NCI-H446 (cell line): ENCODE measurements at regions not wholly inside any gene's neighbourhood (a gene's known extent, or its start where the extent isn't known, plus 50 kb on each side); places are given as distances from the start of the nearest gene placed in this dataset.
A peak's percentile ranks its signal among the peaks of the same experiment; 100 is the strongest.

ENCODE experiments used
- DNase-seq, 2 experiments: peaks; one replicate each; lab custom pipeline; 2025; lab: John Stamatoyannopoulos, UW

DNA sequence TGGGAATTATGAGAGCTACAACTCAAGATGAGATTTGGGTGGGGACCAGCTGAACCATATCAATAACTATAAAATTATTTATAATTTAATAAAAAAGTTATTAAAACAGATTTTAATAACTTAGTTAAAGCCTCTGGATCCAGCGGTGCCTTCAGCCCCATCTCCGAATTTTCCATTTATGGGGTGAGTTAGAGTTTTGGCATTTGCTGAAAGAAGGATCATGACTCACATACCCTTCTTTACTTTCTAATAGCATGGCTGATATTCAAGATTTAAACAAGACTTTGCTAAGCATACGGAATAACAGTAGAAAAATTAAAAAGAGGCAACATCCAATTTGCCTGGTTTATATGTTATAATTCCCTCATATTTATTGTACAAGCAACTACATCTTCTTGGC is 94.5 kb downstream of the RDH14 start:
- no peak for DNase-seq

DNA sequence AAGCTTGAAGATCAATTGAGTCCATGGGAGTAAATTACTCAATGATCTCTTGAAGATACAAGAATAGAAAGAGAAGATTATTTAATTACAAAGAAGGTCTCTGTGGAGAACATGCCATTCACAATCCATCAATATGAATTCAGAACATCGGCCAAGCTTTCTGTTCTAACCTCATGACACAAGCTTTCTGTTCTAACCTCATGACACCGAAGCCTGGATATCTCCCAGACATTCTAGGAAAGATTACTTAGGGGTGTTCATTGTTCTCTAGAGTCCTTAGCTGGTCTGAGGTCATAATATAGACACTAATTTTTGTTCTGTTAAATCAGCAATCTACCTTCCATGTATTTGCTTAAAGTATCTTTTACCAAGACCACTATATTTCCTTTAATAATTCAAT is 95.5 kb downstream of the RDH14 start:
- no peak for DNase-seq

DNA sequence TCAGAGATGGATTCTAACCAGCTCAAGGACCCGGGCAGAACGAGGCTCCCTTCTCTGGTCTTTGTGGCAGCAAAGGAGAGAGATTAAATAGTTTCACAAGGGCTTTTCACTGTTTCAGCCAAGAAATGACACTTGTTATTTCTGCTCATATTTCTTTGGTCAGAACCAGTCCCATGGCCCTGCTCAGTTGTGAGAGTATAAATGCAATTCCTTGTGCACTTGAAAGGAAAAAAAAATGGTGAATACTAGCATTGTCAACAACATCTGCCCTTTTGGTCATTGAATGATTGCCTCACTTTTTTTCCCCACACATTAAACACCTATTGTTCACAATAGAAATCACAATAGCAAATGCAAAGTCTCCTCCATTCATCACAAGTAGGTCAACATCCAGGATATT is 104.4 kb downstream of the RDH14 start:
- DNase-seq, result no peak

DNA sequence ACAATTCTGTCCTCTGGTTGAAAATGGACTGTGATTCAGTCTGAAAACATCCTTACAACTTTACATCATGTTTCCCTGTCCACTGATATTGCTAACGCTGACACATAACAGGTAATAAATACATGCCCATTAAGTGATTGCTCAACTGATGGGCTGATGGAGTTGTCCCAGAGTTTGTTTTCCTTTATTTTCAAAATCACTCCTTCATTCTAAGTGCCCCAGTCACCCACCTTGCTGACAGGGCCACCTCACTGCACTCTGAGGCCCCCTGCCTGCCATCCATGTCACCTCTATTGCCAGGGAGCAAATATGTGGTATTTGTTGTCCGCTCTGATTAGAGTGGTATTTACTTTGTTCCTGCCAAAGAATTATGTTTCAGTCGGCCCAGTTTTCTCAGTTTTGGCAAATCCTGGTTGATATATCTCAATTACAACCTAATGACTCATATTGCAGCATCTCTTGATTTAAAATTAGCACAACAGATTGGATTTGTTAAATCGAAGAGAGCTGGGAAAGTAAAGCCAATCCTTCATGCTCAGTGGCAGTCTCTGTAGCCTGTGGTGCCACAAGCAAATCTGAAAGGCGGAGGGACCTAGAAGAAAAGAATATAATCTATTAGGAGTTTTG is 105.1 kb downstream of the RDH14 start:
- peak in 1 of 2 experiments; percentile 31 for DNase-seq

DNA sequence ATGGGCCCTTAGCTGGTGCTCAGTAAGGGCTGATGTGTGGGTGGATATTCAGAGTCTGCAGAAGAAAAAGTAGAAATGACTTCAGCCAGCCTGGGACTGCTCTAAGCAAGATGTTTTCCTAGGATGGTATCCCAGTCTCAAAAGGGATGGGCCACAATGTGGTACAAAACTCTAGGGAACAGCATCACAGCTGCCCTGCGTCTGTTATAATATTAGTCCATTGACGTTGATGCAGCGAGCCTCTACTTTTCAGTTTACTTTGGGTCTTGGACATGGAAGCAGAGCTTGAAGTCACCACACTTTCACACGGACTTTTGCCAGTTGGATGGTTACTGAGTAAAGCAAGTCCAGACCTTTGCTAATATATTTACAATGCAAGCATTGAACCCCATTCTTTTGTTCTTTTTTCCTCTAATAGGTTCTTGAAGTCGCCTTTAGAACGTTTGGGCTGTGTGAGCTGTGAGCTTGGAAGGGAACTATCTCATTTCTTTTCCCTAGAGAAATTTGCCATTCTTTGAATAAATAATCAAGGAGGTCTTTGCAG is 105.7 kb downstream of the RDH14 start:
- no peak for DNase-seq

DNA sequence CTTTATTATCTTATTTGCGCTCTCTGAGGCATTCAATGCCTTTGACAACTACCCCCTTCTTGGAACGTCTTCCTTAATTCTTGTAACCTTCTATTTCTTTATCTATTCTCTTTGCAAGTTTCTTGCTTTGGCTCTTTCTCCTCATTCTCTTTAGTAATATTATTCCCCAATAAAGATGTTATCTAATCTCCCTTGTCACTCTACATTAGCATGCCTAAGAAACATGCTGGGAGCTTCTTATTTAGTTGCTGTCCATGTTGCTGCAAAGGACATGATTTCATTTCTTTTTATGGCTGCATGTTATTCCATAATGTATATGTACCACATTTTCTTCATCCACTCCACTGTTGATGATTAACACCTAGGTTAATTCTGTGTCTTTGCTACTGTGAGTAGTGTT is 113.7 kb downstream of the RDH14 start:
- no peak for DNase-seq

DNA sequence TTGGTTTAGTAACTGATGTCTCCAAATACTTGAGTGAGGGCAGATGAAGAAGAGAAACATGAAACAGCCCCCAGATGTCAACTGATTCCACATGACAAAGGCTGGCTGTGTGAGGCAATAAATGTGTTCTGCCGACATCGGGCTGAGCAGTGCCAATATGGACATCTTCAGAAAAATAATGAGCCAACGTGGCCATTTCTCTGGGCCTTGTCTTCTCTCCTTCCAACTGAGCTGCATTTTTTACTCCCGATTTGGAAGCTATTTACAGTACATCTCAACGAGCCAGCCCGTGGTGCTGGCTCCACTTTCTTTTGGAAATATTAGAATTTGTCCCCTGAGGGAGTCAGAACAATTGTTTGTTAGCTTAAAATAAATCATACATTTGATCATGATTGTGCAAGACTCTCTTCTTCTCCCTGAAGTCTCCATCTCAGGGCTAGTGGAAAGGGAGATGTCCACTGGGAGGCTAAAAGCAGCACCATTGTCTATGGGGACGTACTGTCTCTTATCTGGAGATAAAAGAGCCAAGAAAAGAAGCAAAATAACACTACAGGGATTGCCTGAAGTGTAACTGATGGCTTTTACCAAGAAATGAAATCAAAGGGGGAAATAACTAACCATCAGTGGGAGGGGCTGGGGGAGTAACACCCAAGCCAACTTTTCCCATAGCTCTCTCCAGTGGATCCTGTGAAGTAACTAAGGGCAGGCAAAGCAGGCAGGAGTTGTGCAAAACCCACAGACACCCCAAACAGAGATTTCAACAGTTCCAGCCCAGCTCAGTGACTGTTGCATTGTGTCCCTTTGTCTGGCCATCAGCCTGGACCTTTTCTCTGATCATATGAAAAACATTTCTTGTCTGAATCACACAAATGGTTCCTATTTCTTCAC is 114.8 kb downstream of the RDH14 start:
- DNase-seq, result peak; percentile 18 to 38

DNA sequence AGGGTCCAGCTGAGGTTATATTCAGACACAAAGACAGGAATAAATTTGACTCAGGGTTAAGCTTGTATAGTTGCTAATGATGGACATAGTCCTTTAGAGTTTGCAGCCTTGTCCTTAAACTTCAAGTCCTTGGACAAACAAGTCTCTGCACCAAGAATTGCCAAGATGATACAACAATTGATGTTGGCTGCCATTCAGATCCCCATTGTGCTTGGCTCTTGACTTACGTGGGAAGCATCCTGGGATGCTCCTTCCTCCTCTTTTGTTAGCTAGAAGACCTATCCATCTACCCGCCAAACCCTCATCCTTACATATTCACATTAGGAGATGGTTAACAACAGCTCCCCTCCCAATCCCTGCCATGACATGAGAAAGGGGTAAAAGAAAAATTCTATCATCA is 115.6 kb downstream of the RDH14 start:
- no peak for DNase-seq

DNA sequence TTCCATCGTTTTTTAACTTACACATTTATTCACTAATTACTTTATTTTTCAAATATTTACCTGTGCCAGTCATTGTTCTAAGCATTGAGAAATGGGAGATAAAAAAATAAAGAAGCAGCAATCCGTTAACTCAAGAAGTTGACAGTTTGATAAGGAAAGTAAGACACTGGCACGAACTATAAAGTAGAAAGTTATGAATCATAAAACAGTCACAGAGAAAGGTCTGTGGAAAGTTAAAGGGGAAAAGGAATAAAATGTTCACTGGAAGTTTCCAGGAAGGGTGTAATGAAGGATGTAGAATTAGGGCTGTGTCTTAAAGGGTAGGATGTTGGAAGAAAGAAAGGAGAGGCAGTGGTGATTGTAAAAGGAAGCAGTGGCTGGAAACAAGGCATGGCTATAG is 118.9 kb downstream of the RDH14 start:
- no peak for DNase-seq

DNA sequence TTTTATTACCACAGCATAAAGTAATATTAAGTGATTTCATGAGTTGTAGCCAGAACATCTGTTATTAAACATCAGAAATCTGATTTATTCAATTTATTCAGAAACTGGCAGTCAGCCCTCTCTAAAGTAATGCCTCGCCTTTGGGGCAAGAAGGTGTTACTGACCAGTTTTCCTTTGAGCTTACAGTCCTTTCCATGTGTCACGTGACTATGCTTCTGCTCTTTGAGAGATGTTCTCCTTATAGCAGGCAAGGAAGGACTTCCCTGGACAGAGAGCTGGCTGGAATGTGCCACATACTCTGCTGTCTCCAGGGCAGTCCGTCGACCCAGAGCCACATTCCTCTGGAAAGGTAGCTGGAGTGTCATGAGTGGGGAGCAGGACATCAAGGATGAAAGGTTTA is 119.7 kb downstream of the RDH14 start:
- DNase-seq, result no peak

DNA sequence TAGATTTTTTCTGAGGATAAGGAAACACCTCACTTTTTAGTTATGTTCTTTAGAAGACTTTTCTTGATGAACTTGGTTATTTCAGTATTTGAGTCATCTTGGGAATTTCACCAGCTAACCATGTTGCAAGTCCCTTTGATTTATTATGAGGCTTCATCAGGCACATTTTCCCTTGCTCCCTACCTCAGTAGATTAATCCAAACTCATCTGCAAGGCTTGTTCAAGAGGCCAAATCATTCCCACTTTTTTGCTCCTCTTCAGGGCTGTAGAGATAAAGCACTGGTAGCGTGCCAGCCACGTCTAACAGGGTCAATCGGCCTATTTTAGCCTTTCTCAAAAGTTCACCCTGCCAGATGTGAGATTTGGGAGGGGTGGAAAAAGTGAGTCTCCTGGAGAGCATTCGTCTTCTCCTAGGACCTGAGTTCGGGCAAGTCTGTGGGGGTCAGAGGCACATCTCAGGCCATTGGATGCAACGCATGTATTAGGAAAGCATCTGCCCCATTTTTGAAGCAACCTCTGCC is 120.3 kb downstream of the RDH14 start:
- DNase-seq, result no peak

DNA sequence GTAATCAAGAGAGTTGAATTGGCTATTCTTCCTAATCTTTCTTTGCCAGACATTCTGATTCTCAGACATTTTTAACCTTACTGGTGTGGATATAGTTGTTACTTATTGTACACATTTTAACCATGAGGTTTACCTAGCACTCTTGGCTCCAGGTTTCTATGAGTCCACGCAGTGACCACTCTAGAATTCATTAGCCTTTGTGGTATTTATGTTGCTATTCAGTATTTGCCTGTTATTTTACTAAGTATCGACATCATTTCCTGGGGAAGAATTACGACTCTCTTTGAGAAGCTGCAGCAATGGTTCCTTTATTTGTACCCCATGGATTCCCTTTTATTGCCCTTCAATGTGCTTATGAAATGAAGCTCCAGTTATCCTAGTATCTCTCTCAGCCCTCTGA is 120.7 kb downstream of the RDH14 start:
- no peak for DNase-seq

GRCh38 chr2:18437909-18438308 is 122.5 kb downstream of the RDH14 start:
- DNase-seq, result no peak

DNA sequence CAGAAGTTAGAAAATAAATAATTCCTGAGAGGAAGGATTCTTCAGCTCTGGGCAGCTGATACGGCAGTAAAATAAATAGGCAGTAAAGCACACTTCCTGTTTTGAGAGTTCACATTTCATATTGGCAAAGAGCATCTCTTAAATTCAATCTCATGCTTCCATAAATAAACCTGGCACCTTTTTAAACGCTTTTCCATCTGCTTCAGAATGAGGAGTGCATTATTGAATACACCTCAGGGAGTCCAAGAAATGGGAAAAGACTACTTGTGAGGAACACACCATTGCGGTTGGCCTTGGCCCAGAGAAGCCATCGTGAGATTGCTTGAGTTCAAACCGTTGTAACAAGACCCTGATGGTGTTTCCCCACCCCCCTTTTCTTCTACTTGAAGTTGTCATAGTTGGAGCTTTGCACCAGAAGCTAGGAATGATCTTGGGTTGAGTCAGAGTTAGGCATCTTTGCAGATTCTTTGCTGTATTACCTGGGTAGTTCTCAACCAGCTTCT is 123.9 kb downstream of the RDH14 start:
- peak in 1 of 2 experiments; percentile 16 for DNase-seq

GRCh38 chr2:18435426-18436037 is 124.9 kb downstream of the RDH14 start:
- DNase-seq, result peak; percentile 58 to 71

DNA sequence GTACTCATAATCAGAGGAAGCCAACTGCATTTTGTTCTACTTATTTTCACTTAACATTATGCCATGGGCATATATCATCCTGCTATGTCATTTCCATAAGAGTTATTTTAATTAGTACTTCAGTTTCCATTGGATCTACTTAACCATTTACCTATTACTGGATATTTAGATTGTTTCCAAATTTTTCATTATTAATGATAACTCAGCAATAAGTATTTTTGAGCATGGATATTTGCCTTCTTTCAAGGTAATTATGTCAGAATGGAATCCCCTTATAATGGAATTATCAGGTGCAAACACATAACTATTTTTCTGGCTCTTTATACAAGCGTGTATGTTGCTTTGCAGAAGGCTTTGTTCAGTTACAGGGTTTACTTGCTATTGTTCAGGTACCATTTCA is 126.6 kb downstream of the RDH14 start:
- no peak for DNase-seq

GRCh38 chr2:18432999-18433398 is 127.5 kb downstream of the RDH14 start:
- no peak for DNase-seq

DNA sequence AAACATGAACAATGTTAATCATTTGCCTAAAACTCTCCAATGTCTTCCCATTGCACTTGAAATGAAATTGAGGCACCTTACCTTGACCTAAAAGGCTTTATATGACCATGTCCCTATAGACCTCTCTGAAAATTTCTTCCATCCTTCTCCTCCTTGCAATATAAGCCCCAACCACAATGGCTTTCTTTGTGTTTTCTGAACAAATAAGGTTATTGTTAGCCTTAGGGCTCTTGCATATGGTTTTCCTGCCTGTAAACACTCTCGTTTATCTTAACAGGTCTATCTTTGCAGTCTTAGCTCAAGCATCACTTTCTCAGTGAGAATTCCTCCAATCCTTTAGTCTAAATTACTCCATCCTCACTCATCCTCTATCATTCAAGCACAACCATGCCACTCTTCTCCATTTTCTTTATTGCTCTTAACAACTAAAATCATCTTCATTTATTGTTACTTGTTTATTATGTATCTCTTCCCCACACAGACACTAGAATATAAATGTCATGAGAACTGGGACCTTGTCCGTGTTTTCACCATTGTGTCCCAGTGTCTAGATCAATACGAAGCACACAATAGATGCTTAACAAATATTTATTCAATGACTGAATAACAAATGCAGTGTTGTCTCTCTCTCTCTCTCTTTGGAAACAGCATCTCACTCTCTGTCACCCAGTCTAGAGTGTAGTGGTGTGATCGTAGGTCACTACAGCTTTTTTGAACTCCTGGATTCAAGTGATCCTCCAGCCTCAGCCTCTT is 129.3 kb downstream of the RDH14 start:
- no peak for DNase-seq

- no peak for DNase-seq
Measured at GRCh38 chr2:18428516-18428915, 131.9 kb downstream of the RDH14 start.

- DNase-seq, result no peak
Measured at GRCh38 chr2:18427762-18428161, 132.7 kb downstream of the RDH14 start.

DNA sequence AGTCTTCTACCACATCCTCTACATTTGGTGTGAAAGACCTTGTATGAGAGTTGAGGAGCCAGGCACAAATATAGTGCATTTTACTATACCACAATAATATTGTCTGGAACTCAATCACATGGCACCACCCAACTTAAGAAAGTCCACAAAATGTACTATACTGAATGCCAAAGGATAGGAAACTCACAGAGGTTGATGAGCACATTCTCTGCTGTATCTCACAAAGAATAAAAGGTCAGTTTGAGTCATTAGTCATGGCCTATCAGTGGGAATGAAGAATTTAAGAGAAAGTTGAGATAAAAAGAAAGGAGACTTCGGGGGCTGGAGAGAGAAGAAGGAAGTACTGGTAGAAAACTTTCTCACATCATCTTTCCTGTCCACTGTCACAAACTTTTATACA is 134.3 kb downstream of the RDH14 start:
- DNase-seq, result no peak
